H9 (cell line): ENCODE measurements at regions not wholly inside any gene's neighbourhood (a gene's known extent, or its start where the extent isn't known, plus 50 kb on each side); places are given as distances from the start of the nearest gene placed in this dataset.

Experiments used
- DNase-seq: peaks from one replicate; pipeline ENCODE4 v3.0.0-alpha.2; 2017
- H2AFZ ChIP-seq: one replicate; pipeline ENCODE4 v1.6.1; 2013; ENCODE audit warnings: mild to moderate bottlenecking, low read length, control low read depth, moderate library complexity
- H2AK5ac ChIP-seq: 2 replicates; pipeline ENCODE4 v1.6.1; 2013; ENCODE audit warnings: low read length, control low read depth, mixed read lengths; ENCODE audit not compliant: insufficient read length
- H2BK120ac ChIP-seq: one replicate; pipeline ENCODE4 v1.6.1; 2013; ENCODE audit warnings: low read depth, mild to moderate bottlenecking, low read length, control low read depth, inconsistent platforms; ENCODE audit not compliant: poor library complexity, severe bottlenecking
- H2BK12ac ChIP-seq: 2 replicates; pipeline ENCODE4 v1.6.1; 2013; ENCODE audit warnings: low read length, control low read depth, mixed read lengths, low read depth; ENCODE audit not compliant: insufficient read length
- H2BK15ac ChIP-seq: 2 replicates; pipeline ENCODE4 v1.6.1; 2013; ENCODE audit warnings: low read depth, low read length, control low read depth
- H2BK20ac ChIP-seq: one replicate; pipeline ENCODE4 v1.6.1; 2013; ENCODE audit warnings: low read depth, mild to moderate bottlenecking, low read length, control low read depth, inconsistent platforms; ENCODE audit not compliant: poor library complexity, severe bottlenecking
- H2BK5ac ChIP-seq: 2 replicates; pipeline ENCODE4 v1.6.1; 2013; ENCODE audit warnings: low read length, control low read depth, mixed read lengths; ENCODE audit not compliant: insufficient read length
- H3K14ac ChIP-seq: 2 replicates; pipeline ENCODE4 v1.6.1; 2013; ENCODE audit warnings: low read length, control low read depth; ENCODE audit not compliant: insufficient read depth
- H3K18ac ChIP-seq: 2 replicates; pipeline ENCODE4 v1.6.1; 2013; ENCODE audit warnings: low read depth, mild to moderate bottlenecking, mixed read lengths, low read length, control low read depth; ENCODE audit not compliant: insufficient read length
- H3K23ac ChIP-seq: 2 replicates; pipeline ENCODE4 v1.6.1; 2013; ENCODE audit warnings: low read length, control low read depth, mixed read lengths, low read depth; ENCODE audit not compliant: insufficient read length
- H3K23me2 ChIP-seq: 2 replicates; pipeline ENCODE4 v1.6.1; 2013; ENCODE audit warnings: low read depth, mild to moderate bottlenecking, mixed read lengths, low read length, control low read depth; ENCODE audit not compliant: insufficient read length, poor library complexity, severe bottlenecking
- H3K27ac ChIP-seq: 2 replicates; pipeline ENCODE4 v1.5.1; 2013; ENCODE audit warnings: low read length, control low read depth, mixed read lengths, low read depth; ENCODE audit not compliant: insufficient read length
- H3K27me3 ChIP-seq: 2 replicates; pipeline ENCODE4 v1.6.1; 2013; ENCODE audit warnings: low read length, control low read depth, inconsistent platforms; ENCODE audit not compliant: insufficient read depth
- H3K4ac ChIP-seq: 2 replicates; pipeline ENCODE4 v1.6.1; 2013; ENCODE audit warnings: low read depth, mild to moderate bottlenecking, control low read depth, inconsistent platforms, low read length, moderate library complexity
- H3K4me1 ChIP-seq: 2 replicates; pipeline ENCODE4 v1.6.1; 2013; ENCODE audit warnings: low read length, control low read depth, inconsistent platforms; ENCODE audit not compliant: insufficient read depth
- H3K4me2 ChIP-seq: 2 replicates; pipeline ENCODE4 v1.6.1; 2013; ENCODE audit warnings: low read length, control low read depth, mixed read lengths; ENCODE audit not compliant: insufficient read length, insufficient read depth
- H3K56ac ChIP-seq: 2 replicates; pipeline ENCODE4 v1.6.1; 2013; ENCODE audit warnings: low read depth, mild to moderate bottlenecking, mixed read lengths, low read length, control low read depth; ENCODE audit not compliant: insufficient read length
- H3K79me1 ChIP-seq: 2 replicates; pipeline ENCODE4 v1.6.1; 2013; ENCODE audit warnings: low read depth, mild to moderate bottlenecking, moderate library complexity, low read length, control low read depth, inconsistent platforms; ENCODE audit not compliant: insufficient read depth, poor library complexity, severe bottlenecking
- H3K79me2 ChIP-seq: 2 replicates; pipeline ENCODE4 v1.6.1; 2013; ENCODE audit warnings: low read length, control low read depth, inconsistent platforms; ENCODE audit not compliant: insufficient read depth
- H3K9ac ChIP-seq: 2 replicates; pipeline ENCODE4 v1.6.1; 2013; ENCODE audit warnings: low read length, control low read depth, mixed read lengths; ENCODE audit not compliant: insufficient read length; ENCODE audit errors: extremely low read depth
- H3K9me3 ChIP-seq: one replicate; pipeline ENCODE4 v1.6.1; 2013; ENCODE audit warnings: low read depth, low read length, inconsistent platforms; ENCODE audit not compliant: control insufficient read depth
- H3T11ph ChIP-seq: one replicate; pipeline ENCODE4 v1.6.1; 2013; ENCODE audit warnings: mild to moderate bottlenecking, low read length, control low read depth, inconsistent platforms
- H4K20me1 ChIP-seq: one replicate; pipeline ENCODE4 v1.6.1; 2013; ENCODE audit not compliant: control insufficient read depth, insufficient read length, insufficient read depth
- H4K5ac ChIP-seq: 2 replicates; pipeline ENCODE4 v1.6.1; 2013; ENCODE audit warnings: low read depth, mild to moderate bottlenecking, mixed read lengths, low read length, control low read depth; ENCODE audit not compliant: insufficient read length
- H4K8ac ChIP-seq: replicated peaks from 2 replicates; pipeline ENCODE4 v1.6.1; 2013; ENCODE audit warnings: low read length, control low read depth, mixed read lengths, low read depth; ENCODE audit not compliant: insufficient read length
- H4K91ac ChIP-seq: 2 replicates; pipeline ENCODE4 v1.6.1; 2013; ENCODE audit warnings: low read depth, mild to moderate bottlenecking, moderate library complexity, mixed read lengths, low read length, control low read depth; ENCODE audit not compliant: insufficient read length
- H3K27ac Mint-ChIP-seq, 3 experiments: 2 replicates in 2 of 3; 3 replicates in 1 of 3; pipeline ENCODE4 v1.8.0; 2020 to 2021; ENCODE audit warnings: mixed read lengths in 3 of 3, mild to moderate bottlenecking in 1 of 3, moderate library complexity in 1 of 3
- H3K27me3 Mint-ChIP-seq: 2 replicates; pipeline ENCODE4 v1.8.0; 2021; ENCODE audit warnings: low read depth, mild to moderate bottlenecking, moderate library complexity, mixed read lengths
- H3K36me3 Mint-ChIP-seq, 3 experiments: 2 replicates in 2 of 3; 3 replicates in 1 of 3; pipeline ENCODE4 v1.8.0; 2020 to 2021; ENCODE audit warnings: low read depth in 3 of 3, mixed read lengths in 3 of 3; ENCODE audit not compliant: insufficient read depth in 1 of 3
- H3K4me1 Mint-ChIP-seq, 2 experiments: 2 replicates each; pipeline ENCODE4 v1.8.0; 2020; ENCODE audit warnings: mixed read lengths in 2 of 2
- H3K4me3 Mint-ChIP-seq, 2 experiments: 2 replicates in 1 of 2; 3 replicates in 1 of 2; pipeline ENCODE4 v1.8.0; 2020 to 2021; ENCODE audit warnings: mild to moderate bottlenecking in 2 of 2, mixed read lengths in 2 of 2, moderate library complexity in 1 of 2
- H3K9me3 Mint-ChIP-seq, 2 experiments: 2 replicates in 1 of 2; 3 replicates in 1 of 2; pipeline ENCODE4 v1.8.0; 2020; ENCODE audit warnings: mild to moderate bottlenecking in 2 of 2, mixed read lengths in 2 of 2, moderate library complexity in 1 of 2
- TF ChIP-seq, protein P1 (sequence below): fragments of 200-600 bp; sonication (generic); conservative IDR thresholded peaks from 3 replicates; pipeline ENCODE4 v1.8.0; 2021; ENCODE audit warnings: antibody characterized with exemption, mild to moderate bottlenecking

DNA sequence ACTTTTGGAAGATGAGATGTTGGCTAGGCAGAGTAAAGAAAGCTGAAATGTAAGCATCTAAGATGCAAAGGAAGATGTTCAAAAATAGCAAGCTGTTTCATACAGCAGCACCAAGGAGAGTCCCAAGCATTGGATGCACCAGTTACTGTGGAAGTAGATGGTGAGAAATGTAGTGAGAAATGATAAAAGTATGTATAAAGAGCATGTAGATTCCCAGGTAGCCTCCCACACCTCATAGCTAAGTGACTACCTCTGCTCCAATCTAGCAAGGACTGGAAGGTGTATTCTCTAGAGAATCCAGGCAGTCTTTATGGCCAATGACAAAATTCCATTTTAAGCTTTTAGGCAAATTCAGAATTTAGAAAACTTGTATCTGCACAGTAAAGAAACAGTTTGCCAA is 50.9 kb upstream of the C4orf54 start:
- Histone ChIP-seq H3K23me2 (no peaks in the 10 kb centered on the region), H3K9ac (no peak overlapping the region), H3K23ac (no peak overlapping the region), H3K14ac (no peak overlapping the region), H3K4ac (no peak overlapping the region), H3K18ac (no peak overlapping the region), H4K91ac (no peak overlapping the region), H3K9me3 (no peaks in the 10 kb centered on the region), H4K8ac (no peak overlapping the region), H4K5ac (no peak overlapping the region), H3K4me1 (no peaks in the 10 kb centered on the region), H3K79me1 (no peaks in the 10 kb centered on the region), H2AK5ac (no peak overlapping the region), H3K56ac (no peak overlapping the region), H3K4me2 (no peak overlapping the region), H2BK120ac (no peak overlapping the region), H3K27ac (no peak overlapping the region), H2AFZ (no peak overlapping the region), H2BK12ac (no peak overlapping the region), H2BK20ac (no peak overlapping the region), H2BK15ac (no peak overlapping the region), H3K27me3 (no peaks in the 10 kb centered on the region), H3K79me2 (no peaks in the 10 kb centered on the region), H4K20me1 (no peaks in the 10 kb centered on the region), H3T11ph (no peak overlapping the region), H2BK5ac (no peak overlapping the region)
- Mint-ChIP-seq H3K27me3 (no peaks in the 10 kb centered on the region), H3K4me1 (0 out of 4 replicates have a peak, but pooled peaks cover 0 to 2% of the 10 kb centered on the region in 2 experiments), H3K36me3 (no peaks in the 10 kb centered on the region; a peak in 2 of 7 replicates), H3K4me3 (no peak overlapping the region), H3K27ac (no peak overlapping the region), H3K9me3 (peaks cover 0 to 3% of the 10 kb centered on the region in 2 experiments; a peak in 3 of 5 replicates)
- no peak for DNase-seq
- TF ChIP-seq, protein P1, sequence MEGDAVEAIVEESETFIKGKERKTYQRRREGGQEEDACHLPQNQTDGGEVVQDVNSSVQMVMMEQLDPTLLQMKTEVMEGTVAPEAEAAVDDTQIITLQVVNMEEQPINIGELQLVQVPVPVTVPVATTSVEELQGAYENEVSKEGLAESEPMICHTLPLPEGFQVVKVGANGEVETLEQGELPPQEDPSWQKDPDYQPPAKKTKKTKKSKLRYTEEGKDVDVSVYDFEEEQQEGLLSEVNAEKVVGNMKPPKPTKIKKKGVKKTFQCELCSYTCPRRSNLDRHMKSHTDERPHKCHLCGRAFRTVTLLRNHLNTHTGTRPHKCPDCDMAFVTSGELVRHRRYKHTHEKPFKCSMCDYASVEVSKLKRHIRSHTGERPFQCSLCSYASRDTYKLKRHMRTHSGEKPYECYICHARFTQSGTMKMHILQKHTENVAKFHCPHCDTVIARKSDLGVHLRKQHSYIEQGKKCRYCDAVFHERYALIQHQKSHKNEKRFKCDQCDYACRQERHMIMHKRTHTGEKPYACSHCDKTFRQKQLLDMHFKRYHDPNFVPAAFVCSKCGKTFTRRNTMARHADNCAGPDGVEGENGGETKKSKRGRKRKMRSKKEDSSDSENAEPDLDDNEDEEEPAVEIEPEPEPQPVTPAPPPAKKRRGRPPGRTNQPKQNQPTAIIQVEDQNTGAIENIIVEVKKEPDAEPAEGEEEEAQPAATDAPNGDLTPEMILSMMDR, result no peak
